ENCODE measurements at regions not wholly inside any gene's neighbourhood (a gene's known extent, or its start where the extent isn't known, plus 50 kb on each side); places are given as distances from the start of the nearest gene placed in this dataset.
A peak's percentile ranks its signal among the peaks of the same experiment; 100 is the strongest.

DNA sequence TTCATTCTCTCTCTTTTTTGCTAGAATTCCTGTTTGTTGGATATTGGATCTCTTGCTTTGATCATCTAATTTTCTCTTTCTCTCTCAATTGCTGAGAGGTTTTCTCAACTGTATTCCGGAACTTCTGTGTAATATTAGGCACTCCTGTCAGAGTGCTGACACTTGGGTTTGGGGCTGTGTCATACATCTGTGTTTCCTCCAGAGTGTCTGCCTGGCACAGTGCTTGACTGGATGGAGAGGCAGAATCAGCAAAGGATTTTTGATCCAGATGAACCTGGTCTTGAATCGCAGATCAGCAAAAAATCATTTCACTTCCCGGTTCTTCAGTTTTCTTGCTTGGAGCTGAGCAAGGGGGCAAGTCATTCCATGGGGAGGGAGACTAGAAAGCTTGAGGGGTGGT, 87.7 kb upstream of the CXCR4 start:
- Histone ChIP-seq H3K27me3 (ENCODE audit: insufficient read depth, low read length) (no peaks in the 10 kb centered on the region), H3K79me2 (ENCODE audit: insufficient read depth, low read length) (no peaks in the 10 kb centered on the region), H3K9me3 (ENCODE audit: low read length) (peaks cover 17% of the 10 kb centered on the region; the same call in 1 of the 2 replicates), H3K9ac (ENCODE audit: low read length) (peak overlapping the region; percentile 65), H2AFZ (ENCODE audit: low read length) (no peak overlapping the region), H3K4me1 (ENCODE audit: insufficient read depth, low read length, severe bottlenecking) (peaks cover 41% of the 10 kb centered on the region), H3K9me2 (ENCODE audit: low read depth, low read length) (no peaks in the 10 kb centered on the region), H3K4me3 (ENCODE audit: low read depth, low read length, poor library complexity, severe bottlenecking) (peak overlapping the region; percentile 31), H3K36me3 (ENCODE audit: insufficient read depth, low read length) (peaks cover 7% of the 10 kb centered on the region; the same call in 1 of the 2 replicates), H4K20me1 (ENCODE audit: insufficient read depth, low read length) (no peaks in the 10 kb centered on the region), H3F3A (ENCODE audit: insufficient read depth, low read length) (peaks cover 5% of the 10 kb centered on the region; the same call in 1 of the 2 replicates), H3K4me2 (ENCODE audit: low read length) (peak overlapping the region; percentile 72), H3K27ac (ENCODE audit: low read depth, low read length, poor library complexity, severe bottlenecking) (peak overlapping the region; percentile 99)
- TF ChIP-seq EZH2 (IDR thresholded peaks at IDR 0.05; ENCODE audit: borderline replicate concordance, low read length) = no peak
- TF ChIP-seq, protein P1, sequence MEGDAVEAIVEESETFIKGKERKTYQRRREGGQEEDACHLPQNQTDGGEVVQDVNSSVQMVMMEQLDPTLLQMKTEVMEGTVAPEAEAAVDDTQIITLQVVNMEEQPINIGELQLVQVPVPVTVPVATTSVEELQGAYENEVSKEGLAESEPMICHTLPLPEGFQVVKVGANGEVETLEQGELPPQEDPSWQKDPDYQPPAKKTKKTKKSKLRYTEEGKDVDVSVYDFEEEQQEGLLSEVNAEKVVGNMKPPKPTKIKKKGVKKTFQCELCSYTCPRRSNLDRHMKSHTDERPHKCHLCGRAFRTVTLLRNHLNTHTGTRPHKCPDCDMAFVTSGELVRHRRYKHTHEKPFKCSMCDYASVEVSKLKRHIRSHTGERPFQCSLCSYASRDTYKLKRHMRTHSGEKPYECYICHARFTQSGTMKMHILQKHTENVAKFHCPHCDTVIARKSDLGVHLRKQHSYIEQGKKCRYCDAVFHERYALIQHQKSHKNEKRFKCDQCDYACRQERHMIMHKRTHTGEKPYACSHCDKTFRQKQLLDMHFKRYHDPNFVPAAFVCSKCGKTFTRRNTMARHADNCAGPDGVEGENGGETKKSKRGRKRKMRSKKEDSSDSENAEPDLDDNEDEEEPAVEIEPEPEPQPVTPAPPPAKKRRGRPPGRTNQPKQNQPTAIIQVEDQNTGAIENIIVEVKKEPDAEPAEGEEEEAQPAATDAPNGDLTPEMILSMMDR (IDR thresholded peaks at IDR 0.05; ENCODE audit: low read length) = no peak

DNA sequence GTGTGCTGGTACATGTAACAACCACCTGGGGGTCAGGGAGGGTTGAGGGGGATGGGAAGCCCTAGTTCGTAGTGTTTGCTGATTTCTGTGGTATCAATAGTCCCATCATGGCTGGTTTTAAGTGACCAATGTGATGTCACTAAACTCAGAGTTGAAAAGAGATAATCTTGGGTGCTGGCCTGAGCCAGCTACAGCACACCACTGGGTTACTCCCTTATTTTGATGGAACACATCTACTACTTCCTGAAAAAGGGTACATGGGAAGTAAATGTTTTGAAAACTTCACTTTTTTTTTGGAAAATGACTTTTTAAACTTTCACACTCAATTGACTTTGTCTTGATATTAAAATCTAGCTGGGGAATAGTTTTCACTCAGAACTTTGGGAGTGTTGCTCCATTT, 87.0 kb upstream of the CXCR4 start:
- Histone ChIP-seq H2AFZ (ENCODE audit: low read length) (no peak overlapping the region), H3K27ac (ENCODE audit: low read depth, low read length, poor library complexity, severe bottlenecking) (peak overlapping the region; percentile 99), H3K4me1 (ENCODE audit: insufficient read depth, low read length, severe bottlenecking) (peaks cover 41% of the 10 kb centered on the region), H3K4me3 (ENCODE audit: low read depth, low read length, poor library complexity, severe bottlenecking) (no peak overlapping the region), H3K36me3 (ENCODE audit: insufficient read depth, low read length) (peaks cover 6% of the 10 kb centered on the region; the same call in 1 of the 2 replicates), H3K9me3 (ENCODE audit: low read length) (peaks cover 11% of the 10 kb centered on the region; the same call in 1 of the 2 replicates), H3F3A (ENCODE audit: insufficient read depth, low read length) (peaks cover 5% of the 10 kb centered on the region; the same call in 1 of the 2 replicates), H3K27me3 (ENCODE audit: insufficient read depth, low read length) (no peaks in the 10 kb centered on the region), H3K9ac (ENCODE audit: low read length) (peak overlapping the region; percentile 65; the same call in 1 of the 2 replicates), H4K20me1 (ENCODE audit: insufficient read depth, low read length) (no peaks in the 10 kb centered on the region), H3K4me2 (ENCODE audit: low read length) (no peak overlapping the region), H3K9me2 (ENCODE audit: low read depth, low read length) (no peaks in the 10 kb centered on the region), H3K79me2 (ENCODE audit: insufficient read depth, low read length) (no peaks in the 10 kb centered on the region)
- TF ChIP-seq, protein P1 (IDR thresholded peaks at IDR 0.05; ENCODE audit: low read length) = no peak
- TF ChIP-seq EZH2 (IDR thresholded peaks at IDR 0.05; ENCODE audit: borderline replicate concordance, low read length) = no peak

DNA sequence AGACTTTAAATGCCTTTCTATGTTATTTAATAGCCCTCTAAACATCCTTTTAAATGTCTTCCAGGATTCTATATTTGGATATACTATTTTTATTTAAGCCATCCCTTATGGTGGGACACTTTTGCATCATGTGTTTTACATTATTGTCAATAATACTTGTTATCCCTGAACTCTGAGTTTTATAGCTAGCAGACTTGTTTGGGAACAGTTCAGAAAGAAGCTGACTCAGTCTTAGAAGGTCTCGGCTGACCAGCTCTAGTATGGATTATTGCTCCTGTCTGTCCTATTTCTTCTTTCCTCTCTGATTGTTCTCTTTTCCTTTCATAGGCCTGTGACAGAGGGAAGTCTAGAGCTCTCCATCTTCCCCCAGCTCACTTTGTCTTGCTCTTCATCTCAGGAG, 77.3 kb upstream of the CXCR4 start:
- Histone ChIP-seq H3K4me2 (ENCODE audit: low read length) (no peak overlapping the region), H3K9ac (ENCODE audit: low read length) (no peak overlapping the region), H3K4me1 (ENCODE audit: insufficient read depth, low read length, severe bottlenecking) (peaks cover 20% of the 10 kb centered on the region), H3K27ac (ENCODE audit: low read depth, low read length, poor library complexity, severe bottlenecking) (no peak overlapping the region), H3K27me3 (ENCODE audit: insufficient read depth, low read length) (no peaks in the 10 kb centered on the region), H3K4me3 (ENCODE audit: low read depth, low read length, poor library complexity, severe bottlenecking) (no peak overlapping the region), H3K36me3 (ENCODE audit: insufficient read depth, low read length) (no peaks in the 10 kb centered on the region), H2AFZ (ENCODE audit: low read length) (no peak overlapping the region), H3K79me2 (ENCODE audit: insufficient read depth, low read length) (no peaks in the 10 kb centered on the region), H3K9me2 (ENCODE audit: low read depth, low read length) (no peaks in the 10 kb centered on the region), H3K9me3 (ENCODE audit: low read length) (peaks cover 3% of the 10 kb centered on the region; the same call in 1 of the 2 replicates), H3F3A (ENCODE audit: insufficient read depth, low read length) (no peaks in the 10 kb centered on the region), H4K20me1 (ENCODE audit: insufficient read depth, low read length) (no peaks in the 10 kb centered on the region)
- TF ChIP-seq, protein P1 (IDR thresholded peaks at IDR 0.05; ENCODE audit: low read length) = no peak
- TF ChIP-seq EZH2 (IDR thresholded peaks at IDR 0.05; ENCODE audit: borderline replicate concordance, low read length) = no peak
